HL-60 (cell line): ENCODE measurements at regions not wholly inside any gene's neighbourhood (a gene's known extent, or its start where the extent isn't known, plus 50 kb on each side); places are given as distances from the start of the nearest gene placed in this dataset.

Source experiments
- DNase-seq, 2 experiments: peaks; one replicate each; pipeline ENCODE4 v3.0.0-alpha.2; 2010 to 2020; ENCODE audit warnings: low read depth in 1 of 2, low spot score in 1 of 2
- H3K27ac ChIP-seq: fragments of 250-450 bp; sonication (Bioruptor Pico); replicated peaks from 2 replicates; pipeline ENCODE4 v1.5.1; 2020; ENCODE audit warnings: mild to moderate bottlenecking, moderate library complexity
- H3K27me3 ChIP-seq: fragments of 250-450 bp; sonication (Bioruptor Pico); 2 replicates; pipeline ENCODE4 v1.5.1; 2021; ENCODE audit warnings: mild to moderate bottlenecking, moderate library complexity; ENCODE audit not compliant: insufficient read depth, poor library complexity, severe bottlenecking
- H3K4me3 ChIP-seq: replicated peaks from 2 replicates; pipeline ENCODE4 v1.5.1; 2011; ENCODE audit warnings: mild to moderate bottlenecking, control low read depth, low read length; ENCODE audit not compliant: insufficient read depth
- GABPA ChIP-seq: IDR thresholded peaks from 2 replicates; pipeline ENCODE4 v1.6.1; 2012; ENCODE audit warnings: low read depth
- POLR2AphosphoS5 ChIP-seq: IDR thresholded peaks from 2 replicates; pipeline ENCODE4 v1.6.1; 2012; ENCODE audit warnings: low read depth
- REST ChIP-seq: IDR thresholded peaks from 2 replicates; pipeline ENCODE4 v1.6.1; 2012; ENCODE audit warnings: low read depth; ENCODE audit not compliant: insufficient replicate concordance
- SPI1 ChIP-seq: IDR thresholded peaks from 2 replicates; pipeline ENCODE4 v1.6.1; 2012; ENCODE audit warnings: low read depth, mild to moderate bottlenecking, borderline replicate concordance
- TF ChIP-seq, protein P1 (sequence below): IDR thresholded peaks from one replicate; pipeline ENCODE4 v1.5.1; 2011; ENCODE audit warnings: low read length, control low read depth, inconsistent platforms; ENCODE audit not compliant: insufficient read depth

DNA sequence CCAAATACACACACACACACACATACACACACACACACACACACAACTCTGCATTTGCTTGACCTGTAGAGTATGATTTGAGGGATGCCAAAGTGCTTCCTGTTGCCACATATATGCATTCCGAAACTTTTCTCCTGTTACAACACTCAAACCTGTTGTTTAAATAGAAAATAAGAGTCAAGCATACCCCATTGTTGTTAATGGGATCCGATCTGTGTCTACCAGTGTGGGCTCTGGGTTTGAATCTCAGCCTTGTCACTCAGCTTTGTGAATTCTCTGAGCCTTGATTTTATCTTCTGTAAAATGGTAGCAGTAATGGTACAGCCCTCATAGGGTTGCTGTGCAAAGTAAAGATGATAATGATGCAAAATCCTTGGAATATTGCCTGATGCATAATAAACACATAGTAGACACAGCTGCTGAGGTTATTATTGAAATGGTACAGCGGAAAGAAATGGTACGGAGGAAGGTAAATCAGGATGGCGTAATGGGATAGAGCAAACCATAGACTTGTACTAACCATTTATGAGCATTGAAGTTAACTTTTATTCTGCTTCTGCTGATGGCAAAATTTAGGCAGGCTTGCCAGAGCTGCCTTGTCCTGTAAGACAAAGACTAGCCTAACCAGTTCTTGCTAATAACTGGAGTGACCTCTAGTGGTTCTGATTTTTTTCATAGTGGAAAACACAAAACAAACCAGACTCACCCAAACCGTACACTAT lies 113.5 kb upstream of the PHACTR1 start:
- no peak for DNase-seq
- Histone ChIP-seq H3K27ac (no peak overlapping the region), H3K27me3 (no peaks in the 10 kb centered on the region), H3K4me3 (no peak overlapping the region)
- TF ChIP-seq REST, result no peak

- H3K27me3 ChIP-seq, result no peaks in the 10 kb centered on the region
- no peak overlapping the region for H3K4me3 ChIP-seq
- no peak overlapping the region for H3K27ac ChIP-seq
- no peak for DNase-seq
- TF ChIP-seq REST (no peak), SPI1 (no peak), GABPA (no peak), POLR2AphosphoS5 (no peak)
- TF ChIP-seq, protein P1, sequence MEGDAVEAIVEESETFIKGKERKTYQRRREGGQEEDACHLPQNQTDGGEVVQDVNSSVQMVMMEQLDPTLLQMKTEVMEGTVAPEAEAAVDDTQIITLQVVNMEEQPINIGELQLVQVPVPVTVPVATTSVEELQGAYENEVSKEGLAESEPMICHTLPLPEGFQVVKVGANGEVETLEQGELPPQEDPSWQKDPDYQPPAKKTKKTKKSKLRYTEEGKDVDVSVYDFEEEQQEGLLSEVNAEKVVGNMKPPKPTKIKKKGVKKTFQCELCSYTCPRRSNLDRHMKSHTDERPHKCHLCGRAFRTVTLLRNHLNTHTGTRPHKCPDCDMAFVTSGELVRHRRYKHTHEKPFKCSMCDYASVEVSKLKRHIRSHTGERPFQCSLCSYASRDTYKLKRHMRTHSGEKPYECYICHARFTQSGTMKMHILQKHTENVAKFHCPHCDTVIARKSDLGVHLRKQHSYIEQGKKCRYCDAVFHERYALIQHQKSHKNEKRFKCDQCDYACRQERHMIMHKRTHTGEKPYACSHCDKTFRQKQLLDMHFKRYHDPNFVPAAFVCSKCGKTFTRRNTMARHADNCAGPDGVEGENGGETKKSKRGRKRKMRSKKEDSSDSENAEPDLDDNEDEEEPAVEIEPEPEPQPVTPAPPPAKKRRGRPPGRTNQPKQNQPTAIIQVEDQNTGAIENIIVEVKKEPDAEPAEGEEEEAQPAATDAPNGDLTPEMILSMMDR, result no peak
Measured at GRCh38 chr6:12603673-12604049, 112.9 kb upstream of the PHACTR1 start.

- peak in 1 of 2 experiments; percentile 71 for DNase-seq
- no peaks in the 10 kb centered on the region for H3K27me3 ChIP-seq
- H3K27ac ChIP-seq, result no peak overlapping the region
- TF ChIP-seq SPI1, result no peak
- TF ChIP-seq, protein P1, result peak; percentile 52
- no peak overlapping the region for H3K4me3 ChIP-seq
Measured at GRCh38 chr6:12605888-12606345, 110.7 kb upstream of the PHACTR1 start.

- no peak overlapping the region for H3K27ac ChIP-seq
- TF ChIP-seq SPI1, result no peak
- TF ChIP-seq, protein P1, result no peak
- no peak for TF ChIP-seq REST
- no peak for TF ChIP-seq GABPA
- TF ChIP-seq POLR2AphosphoS5, result no peak
- H3K27me3 ChIP-seq, result no peaks in the 10 kb centered on the region
- no peak overlapping the region for H3K4me3 ChIP-seq
- DNase-seq, result no peak
Measured at GRCh38 chr6:12606616-12607015, 110.0 kb upstream of the PHACTR1 start.
